ENCODE measurements at regions not wholly inside any gene's neighbourhood (a gene's known extent, or its start where the extent isn't known, plus 50 kb on each side); places are given as distances from the start of the nearest gene placed in this dataset.

GRCh38 chr1:95659166-95659565, 425.2 kb downstream of the RWDD3 start:
- no peak for DNase-seq
- Histone ChIP-seq H3K36me3 (replicated peaks in 1 of 2; ENCODE audit: control insufficient read depth in 1 of 2, insufficient read depth in 2 of 2, low read length in 1 of 2) (no peaks in the 10 kb centered on the region), H3K4me2 (no peak overlapping the region), H3K9me2 (no peaks in the 10 kb centered on the region), H3K27me3 (ENCODE audit: insufficient read depth) (no peaks in the 10 kb centered on the region), H3K79me2 (ENCODE audit: insufficient read depth) (no peaks in the 10 kb centered on the region), H3K4me3 (ENCODE audit: low read depth in 2 of 2, low read length in 1 of 2) (no peak overlapping the region), H3K9ac (no peak overlapping the region), H3K27ac (ENCODE audit: low read depth in 2 of 2, low read length in 1 of 2) (no peak overlapping the region; a peak in 1 of 4 replicates), H4K20me1 (ENCODE audit: insufficient read depth) (no peaks in the 10 kb centered on the region), H3K4me1 (ENCODE audit: control insufficient read depth in 1 of 2, insufficient read depth in 2 of 2, low read depth in 1 of 2, low read length in 1 of 2) (peaks cover 0 to 11% of the 10 kb centered on the region in 2 experiments; a peak in 2 of 4 replicates), H3F3A (replicated peaks; ENCODE audit: insufficient read depth) (no peaks in the 10 kb centered on the region), H3K9me3 (0 out of 2 replicates have a peak, but pooled peaks cover 4% of the 10 kb centered on the region), H2AFZ (ENCODE audit: low read depth) (no peak overlapping the region)
- 40% methylated on average over 2 of the region's 2 CpGs for WGBS (ENCODE audit: low lambda C conversion rate)
- TF ChIP-seq ELF1 (IDR thresholded peaks at IDR 0.05) (no peak), TCF12 (IDR thresholded peaks at IDR 0.05) (no peak), RFX5 (IDR thresholded peaks at IDR 0.05; ENCODE audit: low read length) (no peak), CTCF (IDR thresholded peaks at IDR 0.05) (no peak), IRF3 (IDR thresholded peaks at IDR 0.05; ENCODE audit: low read depth, low read length) (no peak), MAX (IDR thresholded peaks at IDR 0.05; ENCODE audit: low read depth) (no peak), GATA2 (CRISPR knock-in tag; IDR thresholded peaks at IDR 0.05) (no peak), JUND (IDR thresholded peaks at IDR 0.05) (no peak), GABPA (IDR thresholded peaks at IDR 0.05; ENCODE audit: low read depth) (no peak), CHD2 (IDR thresholded peaks at IDR 0.05; ENCODE audit: low read length, partially characterized antibody) (no peak), SIN3A (IDR thresholded peaks at IDR 0.05; ENCODE audit: borderline replicate concordance, low read depth, low read length) (no peak), RXRA (IDR thresholded peaks at IDR 0.05; ENCODE audit: borderline replicate concordance, low read depth) (no peak)
- ChIA-PET CTCF (interaction anchor here (0.9 kb wide), 1 partner anchor 19 kb away, joined by 3 read pairs; no protein-coding TSS in a partner anchor), POLR2A (no interaction called here)

- Histone ChIP-seq H3F3A (replicated peaks; ENCODE audit: insufficient read depth) (no peaks in the 10 kb centered on the region), H3K9me2 (no peaks in the 10 kb centered on the region), H3K9ac (no peak overlapping the region), H4K20me1 (ENCODE audit: insufficient read depth) (no peaks in the 10 kb centered on the region), H3K9me3 (0 out of 2 replicates have a peak, but pooled peaks cover 4% of the 10 kb centered on the region), H3K27me3 (ENCODE audit: insufficient read depth) (no peaks in the 10 kb centered on the region), H3K4me3 (ENCODE audit: low read depth in 2 of 2, low read length in 1 of 2) (no peak overlapping the region), H3K79me2 (ENCODE audit: insufficient read depth) (no peaks in the 10 kb centered on the region), H2AFZ (ENCODE audit: low read depth) (no peak overlapping the region), H3K4me2 (no peak overlapping the region), H3K36me3 (replicated peaks in 1 of 2; ENCODE audit: control insufficient read depth in 1 of 2, insufficient read depth in 2 of 2, low read length in 1 of 2) (no peaks in the 10 kb centered on the region), H3K27ac (ENCODE audit: low read depth in 2 of 2, low read length in 1 of 2) (no peak overlapping the region; a peak in 1 of 4 replicates), H3K4me1 (ENCODE audit: control insufficient read depth in 1 of 2, insufficient read depth in 2 of 2, low read depth in 1 of 2, low read length in 1 of 2) (peaks cover 0 to 7% of the 10 kb centered on the region in 2 experiments; a peak in 2 of 4 replicates)
- 25% methylated on average over 4 of the region's 4 CpGs for WGBS (ENCODE audit: low lambda C conversion rate)
- no peak for DNase-seq
- POLR2A ChIA-PET, result no interaction called here
- CTCF ChIA-PET, result interaction anchor here (0.9 kb wide), 1 partner anchor 18 kb away, joined by 3 read pairs; no protein-coding TSS in a partner anchor
- TF ChIP-seq GATA2 (CRISPR knock-in tag; IDR thresholded peaks at IDR 0.05) (no peak), JUND (IDR thresholded peaks at IDR 0.05) (no peak), RCOR1 (IDR thresholded peaks at IDR 0.05; ENCODE audit: low read length) (no peak), FOXM1 (IDR thresholded peaks at IDR 0.05; ENCODE audit: low read depth) (no peak), RXRA (IDR thresholded peaks at IDR 0.05; ENCODE audit: borderline replicate concordance, low read depth) (no peak), RFX5 (IDR thresholded peaks at IDR 0.05; ENCODE audit: low read length) (no peak), EP300 (IDR thresholded peaks at IDR 0.05; ENCODE audit: borderline replicate concordance in 1 of 2, low read depth in 1 of 2, low read length in 1 of 2) (no peak), NRF1 (IDR thresholded peaks at IDR 0.05; ENCODE audit: low read depth, low read length) (no peak), USF2 (IDR thresholded peaks at IDR 0.05; ENCODE audit: borderline replicate concordance, low read depth, low read length) (no peak), YY1 (IDR thresholded peaks at IDR 0.05; ENCODE audit: low read depth) (no peak)
Observed at GRCh38 chr1:95659588-95659987, 425.6 kb downstream of the RWDD3 start.

Measured in SK-N-SH (cell line).